ENCODE measurements at regions not wholly inside any gene's neighbourhood (a gene's known extent, or its start where the extent isn't known, plus 50 kb on each side); places are given as distances from the start of the nearest gene placed in this dataset.

DNA sequence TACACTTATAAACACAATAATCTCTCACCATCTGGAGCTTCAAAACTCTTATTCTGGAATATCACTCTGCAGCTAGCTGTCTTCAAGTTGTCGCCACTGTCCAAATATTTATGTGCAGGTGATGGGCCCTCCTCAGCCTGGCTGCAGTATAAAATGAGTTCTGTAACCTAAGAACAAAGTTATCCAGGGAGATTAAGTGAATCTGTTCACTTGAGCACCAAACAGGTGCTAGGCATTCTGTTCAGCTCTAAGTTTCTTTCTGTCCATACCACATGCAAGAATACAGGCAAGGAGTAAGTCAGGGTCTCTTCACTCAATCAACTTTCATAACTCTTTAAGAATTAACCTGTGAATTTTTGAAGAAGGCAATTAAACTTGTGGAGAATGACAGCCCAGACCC lies 344.1 kb downstream of the PLK2 start:
- Histone ChIP-seq H3K9me2 (no peaks in the 10 kb centered on the region), H2AFZ (ENCODE audit: low read depth) (no peak overlapping the region), H3K4me3 (ENCODE audit: low read depth in 2 of 2, low read length in 1 of 2) (no peak overlapping the region), H3K79me2 (ENCODE audit: insufficient read depth) (no peaks in the 10 kb centered on the region), H3K27me3 (ENCODE audit: insufficient read depth) (no peaks in the 10 kb centered on the region), H4K20me1 (ENCODE audit: insufficient read depth) (no peaks in the 10 kb centered on the region), H3K4me1 (ENCODE audit: control insufficient read depth in 1 of 2, insufficient read depth in 2 of 2, low read depth in 1 of 2, low read length in 1 of 2) (no peaks in the 10 kb centered on the region; a peak in 1 of 4 replicates), H3K9ac (no peak overlapping the region), H3K4me2 (no peak overlapping the region), H3K27ac (ENCODE audit: low read depth in 2 of 2, low read length in 1 of 2) (no peak overlapping the region), H3F3A (replicated peaks; ENCODE audit: insufficient read depth) (no peaks in the 10 kb centered on the region), H3K9me3 (no peaks in the 10 kb centered on the region), H3K36me3 (replicated peaks in 1 of 2; ENCODE audit: control insufficient read depth in 1 of 2, insufficient read depth in 2 of 2, low read length in 1 of 2) (no peaks in the 10 kb centered on the region)
- WGBS (ENCODE audit: low lambda C conversion rate) = 89% methylated on average over 1 of the region's 1 CpG
- ChIA-PET POLR2A (no interaction called here), CTCF (no interaction called here)
- DNase-seq = no peak
- TF ChIP-seq POLR2AphosphoS5 (IDR thresholded peaks at IDR 0.05; ENCODE audit: low read depth, low read length) (no peak), EP300 (IDR thresholded peaks at IDR 0.05; ENCODE audit: borderline replicate concordance in 1 of 2, low read depth in 1 of 2, low read length in 1 of 2) (no peak)

DNA sequence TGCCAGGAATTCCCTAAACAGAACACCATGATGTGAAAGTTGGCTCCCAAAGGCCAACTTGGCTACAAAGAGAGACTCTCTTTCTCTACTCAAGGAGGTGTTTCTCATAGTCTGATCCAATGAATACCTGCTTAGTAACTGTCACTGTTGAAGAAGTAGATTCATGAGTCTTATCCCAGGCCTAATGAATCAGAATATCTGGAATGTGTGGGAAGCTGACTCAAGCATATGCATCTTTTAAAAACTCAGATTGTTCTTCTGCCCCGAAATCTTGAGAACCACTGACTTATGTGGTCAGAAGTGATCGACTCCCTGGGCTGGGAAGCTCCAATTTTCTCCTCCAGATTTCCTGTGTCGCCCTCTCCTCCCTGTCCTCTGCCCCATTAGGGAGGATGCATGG lies 345.6 kb downstream of the PLK2 start:
- Histone ChIP-seq H3K27me3 (ENCODE audit: insufficient read depth) (no peaks in the 10 kb centered on the region), H2AFZ (ENCODE audit: low read depth) (peak overlapping the region; percentile 59; the same call in 1 of the 2 replicates), H3K4me3 (ENCODE audit: low read depth in 2 of 2, low read length in 1 of 2) (no peak overlapping the region), H3K36me3 (replicated peaks in 1 of 2; ENCODE audit: control insufficient read depth in 1 of 2, insufficient read depth in 2 of 2, low read length in 1 of 2) (no peaks in the 10 kb centered on the region), H3K9me2 (no peaks in the 10 kb centered on the region), H3K9ac (peak overlapping the region; percentile 50; the same call in 1 of the 2 replicates), H3K4me2 (peak overlapping the region; percentile 22; the same call in 1 of the 2 replicates), H3K4me1 (ENCODE audit: control insufficient read depth in 1 of 2, insufficient read depth in 2 of 2, low read depth in 1 of 2, low read length in 1 of 2) (no peaks in the 10 kb centered on the region; a peak in 1 of 4 replicates), H4K20me1 (ENCODE audit: insufficient read depth) (no peaks in the 10 kb centered on the region), H3K79me2 (ENCODE audit: insufficient read depth) (no peaks in the 10 kb centered on the region), H3K9me3 (no peaks in the 10 kb centered on the region), H3F3A (replicated peaks; ENCODE audit: insufficient read depth) (no peaks in the 10 kb centered on the region), H3K27ac (ENCODE audit: low read depth in 2 of 2, low read length in 1 of 2) (peak overlapping the region in 1 of 2 experiments; percentile 72; a peak in 2 of 4 replicates)
- TF ChIP-seq EP300 (IDR thresholded peaks at IDR 0.05; ENCODE audit: borderline replicate concordance in 1 of 2, low read depth in 1 of 2, low read length in 1 of 2) (peak in 1 of 2 experiments; percentile 50; a peak in 1 of 4 replicates), RFX5 (IDR thresholded peaks at IDR 0.05; ENCODE audit: low read length) (no peak), JUND (IDR thresholded peaks at IDR 0.05) (peak; percentile 61), FOSL2 (IDR thresholded peaks at IDR 0.05; ENCODE audit: borderline replicate concordance, low read depth) (peak; percentile 76), TCF12 (IDR thresholded peaks at IDR 0.05) (peak; percentile 58), TEAD4 (IDR thresholded peaks at IDR 0.05; ENCODE audit: borderline replicate concordance, insufficient read depth) (no peak), FOXM1 (IDR thresholded peaks at IDR 0.05; ENCODE audit: low read depth) (peak; percentile 86; the same call in 1 of the 2 replicates), RAD21 (IDR thresholded peaks at IDR 0.05; ENCODE audit: low read length) (no peak)
- TF ChIP-seq, protein P1, sequence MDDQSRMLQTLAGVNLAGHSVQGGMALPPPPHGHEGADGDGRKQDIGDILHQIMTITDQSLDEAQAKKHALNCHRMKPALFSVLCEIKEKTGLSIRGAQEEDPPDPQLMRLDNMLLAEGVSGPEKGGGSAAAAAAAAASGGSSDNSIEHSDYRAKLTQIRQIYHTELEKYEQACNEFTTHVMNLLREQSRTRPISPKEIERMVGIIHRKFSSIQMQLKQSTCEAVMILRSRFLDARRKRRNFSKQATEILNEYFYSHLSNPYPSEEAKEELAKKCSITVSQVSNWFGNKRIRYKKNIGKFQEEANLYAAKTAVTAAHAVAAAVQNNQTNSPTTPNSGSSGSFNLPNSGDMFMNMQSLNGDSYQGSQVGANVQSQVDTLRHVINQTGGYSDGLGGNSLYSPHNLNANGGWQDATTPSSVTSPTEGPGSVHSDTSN (IDR thresholded peaks at IDR 0.05) = peak; percentile 79
- TF ChIP-seq, protein P2, sequence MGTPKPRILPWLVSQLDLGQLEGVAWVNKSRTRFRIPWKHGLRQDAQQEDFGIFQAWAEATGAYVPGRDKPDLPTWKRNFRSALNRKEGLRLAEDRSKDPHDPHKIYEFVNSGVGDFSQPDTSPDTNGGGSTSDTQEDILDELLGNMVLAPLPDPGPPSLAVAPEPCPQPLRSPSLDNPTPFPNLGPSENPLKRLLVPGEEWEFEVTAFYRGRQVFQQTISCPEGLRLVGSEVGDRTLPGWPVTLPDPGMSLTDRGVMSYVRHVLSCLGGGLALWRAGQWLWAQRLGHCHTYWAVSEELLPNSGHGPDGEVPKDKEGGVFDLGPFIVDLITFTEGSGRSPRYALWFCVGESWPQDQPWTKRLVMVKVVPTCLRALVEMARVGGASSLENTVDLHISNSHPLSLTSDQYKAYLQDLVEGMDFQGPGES (IDR thresholded peaks at IDR 0.05; ENCODE audit: low read depth, low read length) = no peak
- TF ChIP-seq, protein P3, sequence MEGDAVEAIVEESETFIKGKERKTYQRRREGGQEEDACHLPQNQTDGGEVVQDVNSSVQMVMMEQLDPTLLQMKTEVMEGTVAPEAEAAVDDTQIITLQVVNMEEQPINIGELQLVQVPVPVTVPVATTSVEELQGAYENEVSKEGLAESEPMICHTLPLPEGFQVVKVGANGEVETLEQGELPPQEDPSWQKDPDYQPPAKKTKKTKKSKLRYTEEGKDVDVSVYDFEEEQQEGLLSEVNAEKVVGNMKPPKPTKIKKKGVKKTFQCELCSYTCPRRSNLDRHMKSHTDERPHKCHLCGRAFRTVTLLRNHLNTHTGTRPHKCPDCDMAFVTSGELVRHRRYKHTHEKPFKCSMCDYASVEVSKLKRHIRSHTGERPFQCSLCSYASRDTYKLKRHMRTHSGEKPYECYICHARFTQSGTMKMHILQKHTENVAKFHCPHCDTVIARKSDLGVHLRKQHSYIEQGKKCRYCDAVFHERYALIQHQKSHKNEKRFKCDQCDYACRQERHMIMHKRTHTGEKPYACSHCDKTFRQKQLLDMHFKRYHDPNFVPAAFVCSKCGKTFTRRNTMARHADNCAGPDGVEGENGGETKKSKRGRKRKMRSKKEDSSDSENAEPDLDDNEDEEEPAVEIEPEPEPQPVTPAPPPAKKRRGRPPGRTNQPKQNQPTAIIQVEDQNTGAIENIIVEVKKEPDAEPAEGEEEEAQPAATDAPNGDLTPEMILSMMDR (IDR thresholded peaks at IDR 0.05) = no peak
- POLR2A ChIA-PET = no interaction called here
- WGBS (ENCODE audit: low lambda C conversion rate) = 45% methylated on average over 3 of the region's 3 CpGs
- CTCF ChIA-PET = no interaction called here
- DNase-seq = no peak
